Bronchial epithelial cell (primary cell): ENCODE measurements at regions not wholly inside any gene's neighbourhood (a gene's known extent, or its start where the extent isn't known, plus 50 kb on each side); places are given as distances from the start of the nearest gene placed in this dataset.
"Not testable (repeated sequence)": the region's sequence is repeated elsewhere in the genome, so short reads cannot be mapped to it uniquely, and the experiment has no call there.

ENCODE experiments used
- DNase-seq: peaks from one replicate; pipeline ENCODE4 v3.0.0-alpha.2; 2010; ENCODE audit warnings: low read depth
- FAIRE-seq: peaks from 2 replicates; lab custom pipeline; 2011; peaks lifted over from hg19 to GRCh38; lab: Jason Lieb, UNC
- H3K27me3 ChIP-seq: 2 replicates; pipeline ENCODE4 v1.5.1; 2011; ENCODE audit warnings: low read length; ENCODE audit not compliant: control insufficient read depth, insufficient read depth
- H3K36me3 ChIP-seq: 2 replicates; pipeline ENCODE4 v1.5.1; 2011; ENCODE audit warnings: low read length; ENCODE audit not compliant: control insufficient read depth, insufficient read depth
- H3K4me3 ChIP-seq: 2 replicates; pipeline ENCODE4 v1.5.1; 2011; ENCODE audit warnings: mild to moderate bottlenecking, low read depth, low read length, control low read depth
- TF ChIP-seq, protein P1 (sequence below): IDR thresholded peaks from 2 replicates; pipeline ENCODE4 v1.5.1; 2011; ENCODE audit warnings: mild to moderate bottlenecking, moderate library complexity, low read length, control low read depth, inconsistent platforms; ENCODE audit not compliant: insufficient read depth, severe bottlenecking

DNA sequence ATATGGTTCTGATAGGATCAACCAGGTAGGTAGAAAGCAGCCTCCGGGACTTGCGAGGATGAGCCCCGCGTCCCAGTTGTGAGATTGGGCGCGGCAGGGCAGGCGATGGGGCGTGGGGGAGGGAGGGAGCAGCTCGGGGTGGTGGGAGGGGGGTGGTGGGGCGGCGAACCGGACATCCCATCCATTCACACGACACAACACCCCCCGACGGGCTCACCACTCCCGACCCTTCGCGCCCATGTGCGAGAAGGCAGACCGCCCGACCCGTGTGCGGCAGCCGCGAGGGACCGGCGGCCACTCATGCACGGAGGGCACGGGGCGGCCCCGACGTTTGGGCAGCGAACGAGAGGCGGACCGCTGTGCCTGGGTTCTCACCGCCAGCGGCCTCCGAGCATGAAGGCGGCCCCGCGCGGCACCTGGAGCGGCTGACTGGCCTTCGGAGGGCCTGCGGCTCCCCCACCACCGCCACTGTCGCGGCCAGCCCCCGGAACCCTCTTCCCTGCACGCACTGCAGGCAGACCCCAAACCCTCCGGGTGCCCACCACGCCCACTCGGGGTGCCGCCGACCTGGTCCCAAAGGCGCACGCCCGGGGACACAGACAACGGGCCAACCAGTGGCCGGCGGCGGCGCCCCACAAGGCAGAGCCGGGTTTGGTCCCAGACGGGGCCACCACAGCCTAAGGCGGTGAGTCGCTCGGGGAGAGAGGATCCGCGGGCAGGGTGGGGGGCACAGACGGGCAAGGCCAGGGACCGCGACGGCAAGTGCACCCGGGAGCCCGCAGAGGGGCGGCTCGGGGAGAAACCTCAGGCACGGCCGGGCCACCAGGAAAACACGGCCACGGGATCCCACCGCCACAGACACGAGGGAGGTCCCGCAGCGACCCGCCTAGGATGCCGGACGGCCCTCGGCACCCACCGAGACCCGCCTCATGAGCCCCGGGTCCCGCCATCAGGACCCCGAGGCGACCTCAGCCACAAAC is 769.2 kb upstream of the DEFB115 start:
- TF ChIP-seq, protein P1, sequence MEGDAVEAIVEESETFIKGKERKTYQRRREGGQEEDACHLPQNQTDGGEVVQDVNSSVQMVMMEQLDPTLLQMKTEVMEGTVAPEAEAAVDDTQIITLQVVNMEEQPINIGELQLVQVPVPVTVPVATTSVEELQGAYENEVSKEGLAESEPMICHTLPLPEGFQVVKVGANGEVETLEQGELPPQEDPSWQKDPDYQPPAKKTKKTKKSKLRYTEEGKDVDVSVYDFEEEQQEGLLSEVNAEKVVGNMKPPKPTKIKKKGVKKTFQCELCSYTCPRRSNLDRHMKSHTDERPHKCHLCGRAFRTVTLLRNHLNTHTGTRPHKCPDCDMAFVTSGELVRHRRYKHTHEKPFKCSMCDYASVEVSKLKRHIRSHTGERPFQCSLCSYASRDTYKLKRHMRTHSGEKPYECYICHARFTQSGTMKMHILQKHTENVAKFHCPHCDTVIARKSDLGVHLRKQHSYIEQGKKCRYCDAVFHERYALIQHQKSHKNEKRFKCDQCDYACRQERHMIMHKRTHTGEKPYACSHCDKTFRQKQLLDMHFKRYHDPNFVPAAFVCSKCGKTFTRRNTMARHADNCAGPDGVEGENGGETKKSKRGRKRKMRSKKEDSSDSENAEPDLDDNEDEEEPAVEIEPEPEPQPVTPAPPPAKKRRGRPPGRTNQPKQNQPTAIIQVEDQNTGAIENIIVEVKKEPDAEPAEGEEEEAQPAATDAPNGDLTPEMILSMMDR: no peak
- FAIRE-seq: no peak
- Histone ChIP-seq H3K36me3 (no peaks in the 10 kb centered on the region), H3K4me3 (no peak overlapping the region), H3K27me3 (no peaks in the 10 kb centered on the region)
- no peak for DNase-seq

DNA sequence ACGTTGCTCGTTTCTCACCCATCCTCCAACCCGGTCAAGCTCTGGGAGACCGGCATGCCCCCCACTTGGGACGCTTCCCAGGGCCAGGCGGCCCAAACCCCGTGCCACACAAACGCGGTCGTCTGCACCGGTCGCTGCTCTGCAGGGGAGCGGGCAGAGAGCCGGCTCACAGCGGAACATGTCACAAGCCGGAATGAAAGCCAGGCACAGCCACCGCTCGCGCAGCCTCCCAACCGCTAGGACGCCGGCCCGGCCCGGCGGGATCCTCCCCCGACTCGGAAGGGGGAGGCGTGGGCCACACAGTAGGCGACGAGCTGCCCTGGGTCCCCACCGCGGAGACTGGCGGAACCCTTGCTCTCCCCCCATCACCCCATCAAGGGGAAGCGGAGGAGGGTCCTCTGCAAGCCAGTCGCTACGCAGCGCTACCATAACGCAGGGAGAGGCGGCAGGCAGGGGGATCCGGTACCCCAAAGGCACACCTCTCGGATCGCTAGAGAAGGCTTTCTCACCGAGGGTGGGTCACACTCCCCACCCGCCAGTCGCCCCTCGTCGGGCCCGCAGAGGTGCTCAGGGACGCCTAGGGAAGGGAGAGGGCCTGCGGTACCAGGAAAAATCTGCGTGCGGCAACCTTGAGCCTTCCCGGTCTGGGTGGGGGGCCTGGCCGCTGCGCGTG is 768.4 kb upstream of the DEFB115 start:
- Histone ChIP-seq H3K36me3 (no peaks in the 10 kb centered on the region), H3K4me3 (no peak overlapping the region), H3K27me3 (no peaks in the 10 kb centered on the region)
- FAIRE-seq: no peak
- DNase-seq: no peak
- TF ChIP-seq, protein P1: no peak

DNA sequence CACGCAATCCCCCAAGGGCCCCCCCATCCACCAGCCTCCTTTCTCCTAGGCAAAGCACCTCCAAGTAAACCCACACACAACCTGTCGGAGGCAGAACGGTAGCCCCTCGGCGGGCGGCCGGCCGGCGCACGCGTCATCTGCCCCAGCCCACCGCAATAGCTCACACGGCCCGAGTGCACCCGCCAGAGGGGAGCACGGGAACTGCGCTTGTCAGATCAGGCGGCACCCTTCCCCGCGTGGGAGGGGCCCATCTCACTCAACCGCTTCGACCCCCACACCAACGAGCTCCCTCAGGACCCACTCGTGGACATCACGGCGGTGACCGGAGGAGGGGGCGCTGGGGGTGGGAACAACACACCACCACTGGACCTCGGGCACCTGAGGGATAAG is 767.9 kb upstream of the DEFB115 start:
- Histone ChIP-seq H3K27me3 (no peaks in the 10 kb centered on the region), H3K4me3 (no peak overlapping the region), H3K36me3 (no peaks in the 10 kb centered on the region)
- no peak for DNase-seq
- no peak for FAIRE-seq
- TF ChIP-seq, protein P1: no peak

- Histone ChIP-seq H3K36me3 (no peaks in the 10 kb centered on the region), H3K4me3 (no peak overlapping the region), H3K27me3 (no peaks in the 10 kb centered on the region)
- FAIRE-seq: no peak
- no peak for DNase-seq
- TF ChIP-seq, protein P1: no peak
Measured at GRCh38 chr20:30491016-30491415, 766.4 kb upstream of the DEFB115 start.

DNA sequence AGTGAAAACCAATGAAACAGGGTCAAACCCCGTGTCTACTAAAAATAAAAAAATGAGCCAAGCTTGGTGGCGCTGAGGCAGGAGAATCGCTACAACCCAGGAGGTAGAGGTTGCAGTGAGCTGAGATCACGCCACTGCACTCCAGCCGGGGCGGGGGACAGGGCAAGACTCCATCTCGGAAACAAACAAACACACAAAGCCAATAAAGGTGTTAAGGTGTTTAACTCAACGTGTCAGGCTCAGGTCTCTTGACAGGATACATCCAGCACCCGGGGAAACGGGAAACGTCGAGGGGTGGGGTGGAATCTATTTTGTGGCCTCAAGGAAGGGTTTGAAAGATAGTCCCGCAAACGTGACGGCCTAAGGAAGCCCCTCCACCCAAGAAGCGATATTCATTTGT is 760.8 kb upstream of the DEFB115 start:
- H3K36me3 ChIP-seq, FAIRE-seq, H3K4me3 ChIP-seq, DNase-seq, H3K27me3 ChIP-seq: not testable (repeated sequence)

- DNase-seq, H3K27me3 ChIP-seq, H3K4me3 ChIP-seq, FAIRE-seq, H3K36me3 ChIP-seq: not testable (repeated sequence)
Measured at GRCh38 chr20:30497191-30497590, 760.3 kb upstream of the DEFB115 start.
